ENCODE measurements at regions not wholly inside any gene's neighbourhood (a gene's known extent, or its start where the extent isn't known, plus 50 kb on each side); places are given as distances from the start of the nearest gene placed in this dataset.

GRCh38 chr15:62390791-62391640, 225.9 kb upstream of the C2CD4B start:
- peak overlapping the region; percentile 90 for H3K4me3 ChIP-seq (ENCODE audit: low read depth, low read length)
- H3K4me1 ChIP-seq (ENCODE audit: control insufficient read depth, insufficient read depth, low read length, unreplicated experiment): peaks cover 37% of the 10 kb centered on the region
- H3K36me3 ChIP-seq (ENCODE audit: insufficient read depth, low read length): no peaks in the 10 kb centered on the region
- peaks cover 26% of the 10 kb centered on the region for H3K79me2 ChIP-seq (ENCODE audit: control insufficient read depth, insufficient read depth, low read length, unreplicated experiment)
- peak overlapping the region; percentile 99 for H2AFZ ChIP-seq (ENCODE audit: low read length, unreplicated experiment)
- H3K27me3 ChIP-seq (ENCODE audit: insufficient read depth, low read length): no peaks in the 10 kb centered on the region
- H3K27ac ChIP-seq (ENCODE audit: low read depth, low read length): no peak overlapping the region

DNA sequence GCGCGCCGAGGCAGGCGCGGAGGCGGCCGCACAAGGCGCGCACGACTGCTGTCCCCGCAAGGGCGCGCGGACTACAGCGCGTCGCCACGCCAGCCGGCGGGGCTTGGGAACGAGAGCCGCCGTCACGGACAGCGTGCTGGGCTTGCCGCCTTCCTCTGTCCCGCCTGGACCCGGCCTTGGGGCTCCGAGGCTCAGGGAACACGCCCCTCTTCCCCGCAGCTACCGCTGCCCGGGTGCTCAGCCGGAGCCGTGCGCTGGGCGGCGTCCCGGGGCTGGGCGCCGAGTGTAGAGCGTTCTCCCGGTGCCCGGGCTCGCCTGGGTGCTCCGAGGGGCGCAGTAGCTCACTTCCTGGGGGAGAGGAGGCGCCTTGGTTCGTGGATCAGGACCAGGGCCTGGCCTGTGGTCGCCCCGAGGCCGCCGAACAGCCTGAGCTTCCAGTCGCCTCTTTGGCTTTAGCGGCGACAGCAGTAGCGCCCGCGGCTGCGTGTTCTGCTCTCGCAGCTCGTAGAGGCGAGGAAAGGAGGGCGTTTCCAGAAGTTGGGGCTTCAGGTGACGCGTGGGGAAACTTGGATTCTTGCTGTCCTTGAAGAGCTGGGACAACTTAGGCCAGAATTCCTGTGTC, 226.7 kb upstream of the C2CD4B start:
- no peak overlapping the region for H3K27ac ChIP-seq (ENCODE audit: low read depth, low read length)
- H3K4me1 ChIP-seq (ENCODE audit: control insufficient read depth, insufficient read depth, low read length, unreplicated experiment): peaks cover 37% of the 10 kb centered on the region
- H3K36me3 ChIP-seq (ENCODE audit: insufficient read depth, low read length): no peaks in the 10 kb centered on the region
- H3K27me3 ChIP-seq (ENCODE audit: insufficient read depth, low read length): no peaks in the 10 kb centered on the region
- H2AFZ ChIP-seq (ENCODE audit: low read length, unreplicated experiment): peak overlapping the region; percentile 99
- H3K4me3 ChIP-seq (ENCODE audit: low read depth, low read length): peak overlapping the region; percentile 90
- peaks cover 26% of the 10 kb centered on the region for H3K79me2 ChIP-seq (ENCODE audit: control insufficient read depth, insufficient read depth, low read length, unreplicated experiment)

DNA sequence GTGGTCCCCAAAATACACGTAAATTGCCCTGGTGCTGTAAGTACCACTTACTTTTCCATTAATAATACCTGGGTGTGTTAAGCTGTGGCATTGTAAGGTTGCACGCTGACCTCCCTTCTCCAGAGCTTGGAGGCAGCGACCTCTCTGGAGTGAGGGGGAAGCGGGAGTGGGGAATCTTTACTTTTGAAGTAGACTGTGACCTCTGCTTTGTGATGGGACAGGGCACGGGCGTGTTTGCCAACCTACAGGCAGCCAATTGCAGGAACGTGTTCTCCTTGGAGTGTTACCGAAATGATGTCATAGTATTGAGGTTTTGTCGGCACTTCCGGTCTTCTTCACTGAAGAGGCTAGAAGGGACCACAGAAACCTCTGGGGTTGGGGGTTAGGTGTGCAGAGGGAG, 227.3 kb upstream of the C2CD4B start:
- H3K36me3 ChIP-seq (ENCODE audit: insufficient read depth, low read length): 0 out of 2 replicates have a peak, but pooled peaks cover 2% of the 10 kb centered on the region
- peaks cover 26% of the 10 kb centered on the region for H3K79me2 ChIP-seq (ENCODE audit: control insufficient read depth, insufficient read depth, low read length, unreplicated experiment)
- no peak overlapping the region for H2AFZ ChIP-seq (ENCODE audit: low read length, unreplicated experiment)
- no peaks in the 10 kb centered on the region for H3K27me3 ChIP-seq (ENCODE audit: insufficient read depth, low read length)
- peaks cover 37% of the 10 kb centered on the region for H3K4me1 ChIP-seq (ENCODE audit: control insufficient read depth, insufficient read depth, low read length, unreplicated experiment)
- no peak overlapping the region for H3K27ac ChIP-seq (ENCODE audit: low read depth, low read length)
- peak overlapping the region; percentile 90 for H3K4me3 ChIP-seq (ENCODE audit: low read depth, low read length)

DNA sequence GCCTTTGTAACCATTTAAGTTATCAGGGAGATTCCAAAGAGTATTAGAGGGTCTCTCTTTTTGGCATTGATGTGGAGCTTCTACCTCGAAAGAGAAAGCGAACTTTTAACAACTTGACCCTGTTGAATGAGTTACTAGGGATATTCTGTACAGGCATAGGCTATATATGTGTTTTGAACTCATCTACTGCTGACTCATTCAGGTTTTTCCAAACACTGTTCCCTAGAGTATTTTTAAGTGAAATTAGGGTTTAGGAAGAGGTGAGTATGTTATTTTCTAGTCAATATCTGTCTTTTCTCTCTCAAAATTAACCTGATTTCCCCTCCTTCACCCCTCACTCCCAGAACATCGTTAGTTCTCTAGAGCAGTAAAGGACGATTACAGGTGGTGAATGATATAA, 228.1 kb upstream of the C2CD4B start:
- Histone ChIP-seq H3K79me2 (ENCODE audit: control insufficient read depth, insufficient read depth, low read length, unreplicated experiment) (peaks cover 26% of the 10 kb centered on the region), H3K27ac (ENCODE audit: low read depth, low read length) (peak overlapping the region; percentile 49), H2AFZ (ENCODE audit: low read length, unreplicated experiment) (no peak overlapping the region), H3K4me1 (ENCODE audit: control insufficient read depth, insufficient read depth, low read length, unreplicated experiment) (peaks cover 37% of the 10 kb centered on the region), H3K27me3 (ENCODE audit: insufficient read depth, low read length) (no peaks in the 10 kb centered on the region), H3K36me3 (ENCODE audit: insufficient read depth, low read length) (0 out of 2 replicates have a peak, but pooled peaks cover 7% of the 10 kb centered on the region), H3K4me3 (ENCODE audit: low read depth, low read length) (peak overlapping the region; percentile 90)

- H2AFZ ChIP-seq (ENCODE audit: low read length, unreplicated experiment): no peak overlapping the region
- H3K4me3 ChIP-seq (ENCODE audit: low read depth, low read length): 0 out of 2 replicates have a peak overlapping the region, but pooled peaks have one; percentile 0
- H3K79me2 ChIP-seq (ENCODE audit: control insufficient read depth, insufficient read depth, low read length, unreplicated experiment): peaks cover 26% of the 10 kb centered on the region
- H3K27me3 ChIP-seq (ENCODE audit: insufficient read depth, low read length): no peaks in the 10 kb centered on the region
- H3K36me3 ChIP-seq (ENCODE audit: insufficient read depth, low read length): 0 out of 2 replicates have a peak, but pooled peaks cover 10% of the 10 kb centered on the region
- peaks cover 37% of the 10 kb centered on the region for H3K4me1 ChIP-seq (ENCODE audit: control insufficient read depth, insufficient read depth, low read length, unreplicated experiment)
- peak overlapping the region; percentile 49 for H3K27ac ChIP-seq (ENCODE audit: low read depth, low read length)
Measured at GRCh38 chr15:62394079-62394478, 229.0 kb upstream of the C2CD4B start.

- peaks cover 30% of the 10 kb centered on the region for H3K4me1 ChIP-seq (ENCODE audit: control insufficient read depth, insufficient read depth, low read length, unreplicated experiment)
- no peak overlapping the region for H2AFZ ChIP-seq (ENCODE audit: low read length, unreplicated experiment)
- peaks cover 5% of the 10 kb centered on the region for H3K79me2 ChIP-seq (ENCODE audit: control insufficient read depth, insufficient read depth, low read length, unreplicated experiment)
- H3K27ac ChIP-seq (ENCODE audit: low read depth, low read length): no peak overlapping the region
- peaks cover 13% of the 10 kb centered on the region; the same call in 1 of the 2 replicates for H3K36me3 ChIP-seq (ENCODE audit: insufficient read depth, low read length)
- no peaks in the 10 kb centered on the region for H3K27me3 ChIP-seq (ENCODE audit: insufficient read depth, low read length)
- no peak overlapping the region for H3K4me3 ChIP-seq (ENCODE audit: low read depth, low read length)
Measured at GRCh38 chr15:62400778-62401177, 235.7 kb upstream of the C2CD4B start.

DNA sequence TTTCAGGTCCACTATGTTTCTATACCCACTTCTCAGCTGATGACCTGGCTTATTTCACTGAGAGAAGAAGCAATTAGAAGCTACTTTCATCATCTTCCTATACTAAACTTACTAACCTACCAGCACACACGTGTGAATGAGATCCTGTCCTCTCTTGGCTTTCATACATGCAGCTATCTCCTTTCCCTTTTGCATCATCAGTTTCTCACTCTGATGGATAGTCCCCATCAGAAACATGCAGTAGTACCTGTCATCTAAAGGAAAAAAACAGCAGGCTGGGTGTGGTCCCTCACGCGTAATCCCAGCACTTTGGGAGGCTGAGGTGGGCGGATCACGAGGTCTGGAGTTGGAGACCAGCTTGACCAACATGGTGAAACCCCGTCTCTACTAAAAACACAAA, 237.6 kb upstream of the C2CD4B start:
- Histone ChIP-seq H3K79me2 (ENCODE audit: control insufficient read depth, insufficient read depth, low read length, unreplicated experiment) (peaks cover 9% of the 10 kb centered on the region), H2AFZ (ENCODE audit: low read length, unreplicated experiment) (no peak overlapping the region), H3K27me3 (ENCODE audit: insufficient read depth, low read length) (no peaks in the 10 kb centered on the region), H3K4me3 (ENCODE audit: low read depth, low read length) (no peak overlapping the region), H3K4me1 (ENCODE audit: control insufficient read depth, insufficient read depth, low read length, unreplicated experiment) (peaks cover 30% of the 10 kb centered on the region), H3K36me3 (ENCODE audit: insufficient read depth, low read length) (peaks cover 8% of the 10 kb centered on the region; the same call in 1 of the 2 replicates), H3K27ac (ENCODE audit: low read depth, low read length) (peak overlapping the region; percentile 45)

GRCh38 chr15:62403164-62403809, 238.2 kb upstream of the C2CD4B start:
- H3K36me3 ChIP-seq (ENCODE audit: insufficient read depth, low read length): peaks cover 6% of the 10 kb centered on the region; the same call in 1 of the 2 replicates
- H3K4me1 ChIP-seq (ENCODE audit: control insufficient read depth, insufficient read depth, low read length, unreplicated experiment): peaks cover 30% of the 10 kb centered on the region
- H2AFZ ChIP-seq (ENCODE audit: low read length, unreplicated experiment): peak overlapping the region; percentile 82
- peak overlapping the region; percentile 22; the same call in 1 of the 2 replicates for H3K4me3 ChIP-seq (ENCODE audit: low read depth, low read length)
- H3K79me2 ChIP-seq (ENCODE audit: control insufficient read depth, insufficient read depth, low read length, unreplicated experiment): peaks cover 9% of the 10 kb centered on the region
- no peaks in the 10 kb centered on the region for H3K27me3 ChIP-seq (ENCODE audit: insufficient read depth, low read length)
- H3K27ac ChIP-seq (ENCODE audit: low read depth, low read length): peak overlapping the region; percentile 61

DNA sequence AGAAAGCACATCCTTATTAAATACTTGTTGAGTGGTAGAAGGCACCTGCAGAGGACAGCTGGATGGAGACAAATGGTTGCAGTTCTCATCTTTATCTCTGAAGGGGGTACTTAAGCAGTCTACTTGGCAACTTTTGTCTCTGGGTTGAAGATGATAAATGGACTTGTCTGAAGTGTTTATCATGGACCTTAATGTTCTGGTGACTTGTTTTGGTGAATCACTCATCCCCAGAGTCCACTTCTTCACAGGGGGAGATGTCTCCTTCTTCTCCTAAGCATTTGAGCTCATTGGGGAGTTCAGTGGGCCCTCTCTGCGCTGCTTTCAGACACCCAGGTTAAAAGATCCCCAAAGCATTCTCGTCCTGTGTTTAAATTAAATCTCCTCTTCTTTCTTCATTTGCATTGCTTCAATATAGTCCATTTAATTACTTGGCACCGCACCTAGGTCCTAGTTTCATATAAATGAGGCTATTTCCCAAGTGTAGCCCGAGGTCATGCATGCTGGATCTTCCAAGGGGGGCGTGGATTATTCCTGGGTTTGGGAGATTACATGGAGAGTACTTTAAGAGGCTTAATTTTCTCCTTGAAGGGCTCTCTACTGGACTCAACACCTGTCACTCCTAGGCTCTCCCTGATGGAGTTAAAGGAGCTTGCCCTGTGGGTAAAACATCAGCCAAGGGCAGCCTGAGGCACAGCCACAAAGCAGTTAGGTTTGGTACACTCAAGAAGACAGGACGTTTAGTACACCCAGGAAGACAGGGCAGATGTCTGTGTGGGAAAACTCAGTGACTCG, 239.3 kb upstream of the C2CD4B start:
- Histone ChIP-seq H2AFZ (ENCODE audit: low read length, unreplicated experiment) (no peak overlapping the region), H3K36me3 (ENCODE audit: insufficient read depth, low read length) (peaks cover 3% of the 10 kb centered on the region; the same call in 1 of the 2 replicates), H3K27me3 (ENCODE audit: insufficient read depth, low read length) (no peaks in the 10 kb centered on the region), H3K79me2 (ENCODE audit: control insufficient read depth, insufficient read depth, low read length, unreplicated experiment) (peaks cover 9% of the 10 kb centered on the region), H3K4me3 (ENCODE audit: low read depth, low read length) (no peak overlapping the region), H3K27ac (ENCODE audit: low read depth, low read length) (no peak overlapping the region), H3K4me1 (ENCODE audit: control insufficient read depth, insufficient read depth, low read length, unreplicated experiment) (peaks cover 30% of the 10 kb centered on the region)
